H1 (cell line): ENCODE measurements at regions not wholly inside any gene's neighbourhood (a gene's known extent, or its start where the extent isn't known, plus 50 kb on each side); places are given as distances from the start of the nearest gene placed in this dataset.

ENCODE experiments used
- CTCF ChIA-PET: fragments of 300-600 bp; sonication (Branson Sonifier 250); formaldehyde crosslinking; loops from one replicate; lab custom pipeline; 2021; ENCODE audit not compliant: partially characterized antibody; lab: Charles Lee
- POLR2A ChIA-PET: fragments of 300-600 bp; sonication (Branson Sonifier 250); formaldehyde crosslinking; loops from one replicate; lab custom pipeline; 2021; ENCODE audit warnings: inconsistent platforms; ENCODE audit not compliant: partially characterized antibody; lab: Charles Lee
- DNase-seq, 2 experiments: peaks; one replicate each; pipeline versions ENCODE4 v3.0.0 to v3.0.0-alpha.2; 2010 to 2022; ENCODE audit warnings: low spot score in 2 of 2, low read depth in 1 of 2, mixed read lengths in 1 of 2
- FAIRE-seq: peaks from 2 replicates; lab custom pipeline; 2011; peaks lifted over from hg19 to GRCh38; lab: Jason Lieb, UNC
- H2AFZ ChIP-seq: 2 replicates; pipeline ENCODE4 v1.8.1; 2012; ENCODE audit warnings: low read length, inconsistent platforms
- H2AK5ac ChIP-seq: 2 replicates; pipeline ENCODE4 v1.6.1; 2013; ENCODE audit warnings: low read depth, low read length
- H2BK120ac ChIP-seq: replicated peaks from 2 replicates; pipeline ENCODE3; 2013; ENCODE audit warnings: low read depth, low read length, inconsistent platforms
- H2BK12ac ChIP-seq: 2 replicates; pipeline ENCODE4 v1.6.1; 2013; ENCODE audit warnings: low read depth, low read length
- H2BK15ac ChIP-seq: 2 replicates; pipeline ENCODE4 v1.6.1; 2013; ENCODE audit warnings: low read length
- H2BK20ac ChIP-seq: 2 replicates; pipeline ENCODE4 v1.6.1; 2013; ENCODE audit warnings: low read length
- H2BK5ac ChIP-seq: 2 replicates; pipeline ENCODE4 v1.6.1; 2013; ENCODE audit warnings: low read depth, low read length
- H3K14ac ChIP-seq: 2 replicates; pipeline ENCODE4 v1.6.1; 2013; ENCODE audit warnings: inconsistent platforms; ENCODE audit not compliant: insufficient read length
- H3K18ac ChIP-seq: 2 replicates; pipeline ENCODE4 v1.6.1; 2013; ENCODE audit warnings: low read length; ENCODE audit errors: extremely low read depth
- H3K23ac ChIP-seq: 2 replicates; pipeline ENCODE4 v1.6.1; 2013; ENCODE audit warnings: inconsistent platforms; ENCODE audit not compliant: insufficient read length
- H3K23me2 ChIP-seq: 2 replicates; pipeline ENCODE4 v1.6.1; 2013; ENCODE audit warnings: low read depth, low read length
- H3K27ac ChIP-seq: 2 replicates; pipeline ENCODE4 v1.6.1; 2011; ENCODE audit warnings: low read depth, low read length, inconsistent platforms
- H3K27me3 ChIP-seq, 4 experiments: replicated peaks in 1 of 4; 1 replicate in 1 of 4; 2 replicates in 3 of 4; pipeline versions ENCODE4 v1.6.1 to v1.8.1; 2011 to 2013; ENCODE audit warnings: low read length in 3 of 4, mild to moderate bottlenecking in 3 of 4, inconsistent platforms in 2 of 4, mixed read lengths in 2 of 4, moderate library complexity in 1 of 4; ENCODE audit not compliant: control insufficient read depth in 3 of 4, insufficient read depth in 3 of 4; ENCODE audit errors: extremely low read depth in 1 of 4
- H3K36me3 ChIP-seq, 4 experiments: 2 replicates each; pipeline versions ENCODE4 v1.6.1 to v1.8.1; 2011 to 2013; ENCODE audit warnings: mild to moderate bottlenecking in 4 of 4, low read length in 3 of 4, moderate library complexity in 2 of 4, control low read depth in 1 of 4, inconsistent platforms in 1 of 4; ENCODE audit not compliant: insufficient read depth in 4 of 4, control insufficient read depth in 2 of 4
- H3K4ac ChIP-seq: replicated peaks from 2 replicates; pipeline ENCODE3; 2013; ENCODE audit warnings: low read length, low read depth, mixed read lengths, inconsistent platforms; ENCODE audit not compliant: insufficient read length
- H3K4me1 ChIP-seq, 4 experiments: replicated peaks in 1 of 4; 1 replicate in 1 of 4; 2 replicates in 3 of 4; pipeline versions ENCODE4 v1.6.1 to v1.8.1; 2011 to 2013; ENCODE audit warnings: low read length in 3 of 4, inconsistent platforms in 2 of 4, mixed read lengths in 1 of 4; ENCODE audit not compliant: insufficient read depth in 4 of 4, control insufficient read depth in 3 of 4
- H3K4me2 ChIP-seq, 2 experiments: 2 replicates each; pipeline versions ENCODE4 v1.6.1 to v1.8.1; 2011 to 2013; ENCODE audit warnings: low read depth in 2 of 2, low read length in 2 of 2, control low read depth in 1 of 2, inconsistent platforms in 1 of 2, mild to moderate bottlenecking in 1 of 2; ENCODE audit not compliant: insufficient read depth in 1 of 2
- H3K4me3 ChIP-seq, 4 experiments: fragments of 200-600, 300-600 bp in 1 of 4; sonication (generic), shearing (Covaris generic), sonication (Bioruptor Twin) in 1 of 4; 2 replicates each; pipeline versions ENCODE4 v1.5.1 to v1.8.1; 2011 to 2016; ENCODE audit warnings: low read length in 4 of 4, low read depth in 3 of 4, control low read depth in 2 of 4, inconsistent platforms in 2 of 4, mild to moderate bottlenecking in 2 of 4, mixed read lengths in 1 of 4, moderate library complexity in 1 of 4; ENCODE audit not compliant: insufficient read depth in 2 of 4; ENCODE audit errors: extremely low read depth in 1 of 4
- H3K56ac ChIP-seq: replicated peaks from 2 replicates; pipeline ENCODE3; 2013; ENCODE audit warnings: low read depth, mild to moderate bottlenecking, mixed read lengths, low read length, inconsistent platforms; ENCODE audit not compliant: insufficient read length
- H3K79me1 ChIP-seq: 2 replicates; pipeline ENCODE4 v1.6.1; 2013; ENCODE audit warnings: low read depth, low read length, control low read depth
- H3K79me2 ChIP-seq, 2 experiments: 2 replicates each; pipeline versions ENCODE4 v1.6.1 to v1.8.1; 2012 to 2013; ENCODE audit warnings: low read length in 2 of 2, mild to moderate bottlenecking in 2 of 2, inconsistent platforms in 1 of 2; ENCODE audit not compliant: insufficient read depth in 2 of 2, control insufficient read depth in 1 of 2
- H3K9ac ChIP-seq, 4 experiments: replicated peaks in 1 of 4; 1 replicate in 1 of 4; 2 replicates in 3 of 4; pipeline versions ENCODE4 v1.6.1 to v1.8.1; 2011 to 2013; ENCODE audit warnings: low read depth in 3 of 4, low read length in 3 of 4, control low read depth in 2 of 4, mild to moderate bottlenecking in 2 of 4, moderate library complexity in 2 of 4, inconsistent platforms in 1 of 4; ENCODE audit errors: extremely low read depth in 1 of 4
- H3K9me3 ChIP-seq, 2 experiments: 2 replicates each; pipeline versions ENCODE4 v1.6.1 to v1.8.1; 2012 to 2013; ENCODE audit warnings: mild to moderate bottlenecking in 2 of 2, moderate library complexity in 2 of 2, control low read depth in 1 of 2, inconsistent platforms in 1 of 2, low read depth in 1 of 2, low read length in 1 of 2, mixed read lengths in 1 of 2; ENCODE audit not compliant: insufficient read depth in 2 of 2
- H4K20me1 ChIP-seq, 2 experiments: replicated peaks in 1 of 2; 2 replicates each; pipeline versions ENCODE3 to v1.8.1; 2011 to 2013; ENCODE audit warnings: inconsistent platforms in 2 of 2, low read length in 2 of 2, mild to moderate bottlenecking in 1 of 2; ENCODE audit not compliant: insufficient read depth in 2 of 2, control insufficient read depth in 1 of 2
- H4K5ac ChIP-seq: 2 replicates; pipeline ENCODE4 v1.6.1; 2013; ENCODE audit warnings: low read length, low read depth, mixed read lengths, inconsistent platforms; ENCODE audit not compliant: insufficient read length
- H4K8ac ChIP-seq: 2 replicates; pipeline ENCODE4 v1.8.0; 2013; ENCODE audit warnings: mild to moderate bottlenecking, moderate library complexity, low read length, inconsistent platforms; ENCODE audit not compliant: insufficient read depth; ENCODE audit errors: extremely low read depth
- H4K91ac ChIP-seq: replicated peaks from 2 replicates; pipeline ENCODE3; 2013; ENCODE audit warnings: low read length, mixed read lengths, inconsistent platforms; ENCODE audit not compliant: insufficient read length
- BACH1 ChIP-seq: IDR thresholded peaks from 2 replicates; pipeline ENCODE4 v1.6.1; 2012; ENCODE audit warnings: low read length, improper control_type of control experiment
- BCL11A ChIP-seq, 2 experiments: IDR thresholded peaks; one replicate each; pipeline ENCODE4 v1.6.1; 2011; ENCODE audit warnings: low read depth in 2 of 2, low read length in 2 of 2, mild to moderate bottlenecking in 2 of 2
- KDM4A ChIP-seq: IDR thresholded peaks from one replicate; pipeline ENCODE4 v1.7.1; 2012; ENCODE audit warnings: low read depth, mild to moderate bottlenecking, moderate library complexity, low read length, inconsistent platforms; ENCODE audit not compliant: severe bottlenecking
- PHF8 ChIP-seq: fragments of 200-600 bp; sonication (generic); conservative IDR thresholded peaks from 2 replicates; pipeline ENCODE4 v1.7.1; 2012; ENCODE audit warnings: low read depth, mild to moderate bottlenecking, inconsistent platforms, low read length, moderate library complexity
- POU5F1 ChIP-seq: IDR thresholded peaks from 2 replicates; pipeline ENCODE4 v1.6.1; 2011; ENCODE audit warnings: low read depth, mild to moderate bottlenecking, low read length, moderate library complexity
- SP4 ChIP-seq: IDR thresholded peaks from 2 replicates; pipeline ENCODE4 v1.6.1; 2012; ENCODE audit warnings: low read length, inconsistent platforms
- WGBS, 2 experiments: shearing (Covaris generic) in 1 of 2; methylation state at CpG; one replicate each; pipeline versions ENCODE4 v1.1.6 to v1.1.7; 2013 to 2015; ENCODE audit warnings: low lambda C conversion rate in 2 of 2, mixed read lengths in 2 of 2, inconsistent platforms in 1 of 2, low coverage in 1 of 2, missing lambda C conversion rate in 1 of 2; ENCODE audit not compliant: insufficient replicate concordance in 2 of 2, insufficient coverage in 1 of 2, insufficient read length in 1 of 2; ENCODE audit errors: extremely low coverage in 1 of 2, missing lambda C conversion rate in 1 of 2; 5-methylcytosine and 5-hydroxymethylcytosine counted together
- TF ChIP-seq, protein P1 (sequence below), 3 experiments: IDR thresholded peaks; 1 replicate in 2 of 3; 2 replicates in 1 of 3; pipeline versions ENCODE4 v1.5.1 to v1.6.1; 2011; ENCODE audit warnings: low read length in 3 of 3, mild to moderate bottlenecking in 3 of 3, inconsistent platforms in 2 of 3, low read depth in 1 of 3, moderate library complexity in 1 of 3; ENCODE audit not compliant: insufficient read depth in 1 of 3; ENCODE audit errors: control extremely low read depth in 1 of 3

- H3K4ac ChIP-seq, result no peak overlapping the region
- no peak overlapping the region for H2BK15ac ChIP-seq
- 0 out of 2 replicates have a peak overlapping the region, but pooled peaks have one; percentile 25 for H3K18ac ChIP-seq
- no peak overlapping the region for H3K23ac ChIP-seq
- H2BK20ac ChIP-seq, result no peak overlapping the region
- H4K8ac ChIP-seq, result no peak overlapping the region
- peaks cover 0 to 2% of the 10 kb centered on the region in 2 experiments for H4K20me1 ChIP-seq
- no peaks in the 10 kb centered on the region; the same call in 1 of the 2 replicates for H3K79me1 ChIP-seq
- no peaks in the 10 kb centered on the region for H3K23me2 ChIP-seq
- peak overlapping the region; percentile 32; the same call in 1 of the 2 replicates for H2AK5ac ChIP-seq
- DNase-seq (no peak), FAIRE-seq (peak; percentile 63)
- no peak overlapping the region for H3K27ac ChIP-seq
- H3K36me3 ChIP-seq, result no peaks in the 10 kb centered on the region
- no peak overlapping the region for H3K4me3 ChIP-seq
- no peak overlapping the region for H3K56ac ChIP-seq
- no peak overlapping the region for H4K5ac ChIP-seq
- ChIA-PET POLR2A (interaction anchor here (0.8 to 1.1 kb wide), 3 partner anchors 10 to 51 kb away, joined by 3 read pairs; no protein-coding TSS in a partner anchor), CTCF (interaction anchor here (0.6 to 6.9 kb wide), 11 partner anchors 13 to 1221 kb away, joined by 3 to 31 read pairs (median 4); no protein-coding TSS in a partner anchor)
- H3K9me3 ChIP-seq, result no peaks in the 10 kb centered on the region
- no peak overlapping the region for H3K14ac ChIP-seq
- H3K79me2 ChIP-seq, result peaks cover 5 to 99% of the 10 kb centered on the region in 2 experiments
- no peak overlapping the region; a peak in 1 of 7 replicates for H3K9ac ChIP-seq
- no peak overlapping the region for H3K4me2 ChIP-seq
- H3K27me3 ChIP-seq, result no peaks in the 10 kb centered on the region
- no peak overlapping the region for H2BK120ac ChIP-seq
- 79 to 100% methylated on average over 2 to 3 of the region's 3 CpGs for WGBS, 2 experiments
- no peak overlapping the region; the same call in 1 of the 2 replicates for H2BK12ac ChIP-seq
- H4K91ac ChIP-seq, result no peak overlapping the region
- H3K4me1 ChIP-seq, result peaks cover 3 to 25% (median 16%) of the 10 kb centered on the region in 4 experiments; a peak in 6 of 7 replicates
- H2AFZ ChIP-seq, result no peak overlapping the region
- no peak overlapping the region for H2BK5ac ChIP-seq
- no peak for TF ChIP-seq BCL11A (IDR thresholded peaks at IDR 0.05; ENCODE audit: low read depth in 2 of 2, low read length in 2 of 2)
- TF ChIP-seq KDM4A, result no peak
- TF ChIP-seq PHF8, result no peak
- TF ChIP-seq POU5F1, result no peak
- TF ChIP-seq, protein P1, sequence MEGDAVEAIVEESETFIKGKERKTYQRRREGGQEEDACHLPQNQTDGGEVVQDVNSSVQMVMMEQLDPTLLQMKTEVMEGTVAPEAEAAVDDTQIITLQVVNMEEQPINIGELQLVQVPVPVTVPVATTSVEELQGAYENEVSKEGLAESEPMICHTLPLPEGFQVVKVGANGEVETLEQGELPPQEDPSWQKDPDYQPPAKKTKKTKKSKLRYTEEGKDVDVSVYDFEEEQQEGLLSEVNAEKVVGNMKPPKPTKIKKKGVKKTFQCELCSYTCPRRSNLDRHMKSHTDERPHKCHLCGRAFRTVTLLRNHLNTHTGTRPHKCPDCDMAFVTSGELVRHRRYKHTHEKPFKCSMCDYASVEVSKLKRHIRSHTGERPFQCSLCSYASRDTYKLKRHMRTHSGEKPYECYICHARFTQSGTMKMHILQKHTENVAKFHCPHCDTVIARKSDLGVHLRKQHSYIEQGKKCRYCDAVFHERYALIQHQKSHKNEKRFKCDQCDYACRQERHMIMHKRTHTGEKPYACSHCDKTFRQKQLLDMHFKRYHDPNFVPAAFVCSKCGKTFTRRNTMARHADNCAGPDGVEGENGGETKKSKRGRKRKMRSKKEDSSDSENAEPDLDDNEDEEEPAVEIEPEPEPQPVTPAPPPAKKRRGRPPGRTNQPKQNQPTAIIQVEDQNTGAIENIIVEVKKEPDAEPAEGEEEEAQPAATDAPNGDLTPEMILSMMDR (IDR thresholded peaks at IDR 0.05; ENCODE audit: control extremely low read depth in 1 of 3, insufficient read depth in 1 of 3, low read depth in 1 of 3, low read length in 3 of 3), result no peak
- TF ChIP-seq BACH1, result no peak
- TF ChIP-seq SP4, result no peak
Observed at GRCh38 chr6:56744528-56744927, 101.8 kb upstream of the DST start.
